Breast epithelium (tissue), 4 donors: ENCODE measurements at regions not wholly inside any gene's neighbourhood (a gene's known extent, or its start where the extent isn't known, plus 50 kb on each side); places are given as distances from the start of the nearest gene placed in this dataset.

Experiments
- DNase-seq, 2 donors: peaks; one replicate each; pipeline ENCODE4 v3.0.0-alpha.2; 2019; ENCODE audit warnings: low spot score in 2 of 2
- H3K27ac ChIP-seq, 2 donors: fragments of 200-600 bp; sonication (generic) in 1 of 2; one replicate each; pipeline ENCODE4 v1.5.1; 2016 to 2019; ENCODE audit warnings: mild to moderate bottlenecking in 1 of 2
- H3K27me3 ChIP-seq, 2 donors: fragments of 200-600 bp; sonication (generic) in 1 of 2; one replicate each; pipeline versions ENCODE4 v1.5.1 to v1.6.0; 2017 to 2019; ENCODE audit warnings: control low read depth in 1 of 2, mild to moderate bottlenecking in 1 of 2
- H3K36me3 ChIP-seq: fragments of 200-600 bp; one replicate; pipeline ENCODE4 v1.5.1; 2019
- H3K4me1 ChIP-seq, 2 donors: fragments of 200-600 bp; sonication (generic); one replicate each; pipeline ENCODE4 v1.5.1; 2016 to 2019; ENCODE audit warnings: control low read depth in 1 of 2
- H3K4me3 ChIP-seq, 3 donors: fragments of 200-600 bp; sonication (generic); 1 replicate in 2 of 3; 2 replicates in 1 of 3; pipeline ENCODE4 v1.5.1; 2016 to 2019; ENCODE audit warnings: mild to moderate bottlenecking in 3 of 3, moderate library complexity in 2 of 3
- H3K9me3 ChIP-seq, 2 donors: fragments of 200-600 bp; sonication (generic) in 1 of 2; one replicate each; pipeline ENCODE4 v1.5.1; 2016 to 2019; ENCODE audit warnings: control low read depth in 1 of 2
- CTCF ChIP-seq, 3 donors: fragments of 450-650 bp; IDR thresholded peaks; one replicate each; pipeline ENCODE4 v1.5.1; 2016 to 2017; ENCODE audit warnings: antibody characterized with exemption in 3 of 3, mild to moderate bottlenecking in 3 of 3, moderate library complexity in 3 of 3
- POLR2A ChIP-seq: fragments of 450-650 bp; IDR thresholded peaks from one replicate; pipeline ENCODE4 v1.6.1; 2016; ENCODE audit warnings: antibody characterized with exemption, mild to moderate bottlenecking, moderate library complexity
- POLR2AphosphoS5 ChIP-seq, 3 donors: sonication (generic); formaldehyde crosslinking; IDR thresholded peaks; one replicate each; pipeline ENCODE4 v1.6.1; 2017; ENCODE audit warnings: antibody characterized with exemption in 3 of 3
- intact Hi-C: fragments of 100-400 bp; cut with DNase I; formaldehyde crosslinking; loops from one replicate; pipeline ENCODE4 v1.15.1; 2023; ENCODE audit warnings: low total_unique reads

GRCh38 chr6:145026267-145026679 lies 709.0 kb downstream of the EPM2A start:
- intact Hi-C loops = no loop called here
- TF ChIP-seq CTCF (IDR thresholded peaks at IDR 0.05) (no peak), POLR2AphosphoS5 (IDR thresholded peaks at IDR 0.05) (no peak), POLR2A (no peak)
- Histone ChIP-seq H3K4me3 (no peak overlapping the region), H3K9me3 (no peaks in the 10 kb centered on the region), H3K27me3 (no peaks in the 10 kb centered on the region), H3K27ac (no peak overlapping the region), H3K36me3 (no peaks in the 10 kb centered on the region), H3K4me1 (no peaks in the 10 kb centered on the region)
- no peak for DNase-seq

DNA sequence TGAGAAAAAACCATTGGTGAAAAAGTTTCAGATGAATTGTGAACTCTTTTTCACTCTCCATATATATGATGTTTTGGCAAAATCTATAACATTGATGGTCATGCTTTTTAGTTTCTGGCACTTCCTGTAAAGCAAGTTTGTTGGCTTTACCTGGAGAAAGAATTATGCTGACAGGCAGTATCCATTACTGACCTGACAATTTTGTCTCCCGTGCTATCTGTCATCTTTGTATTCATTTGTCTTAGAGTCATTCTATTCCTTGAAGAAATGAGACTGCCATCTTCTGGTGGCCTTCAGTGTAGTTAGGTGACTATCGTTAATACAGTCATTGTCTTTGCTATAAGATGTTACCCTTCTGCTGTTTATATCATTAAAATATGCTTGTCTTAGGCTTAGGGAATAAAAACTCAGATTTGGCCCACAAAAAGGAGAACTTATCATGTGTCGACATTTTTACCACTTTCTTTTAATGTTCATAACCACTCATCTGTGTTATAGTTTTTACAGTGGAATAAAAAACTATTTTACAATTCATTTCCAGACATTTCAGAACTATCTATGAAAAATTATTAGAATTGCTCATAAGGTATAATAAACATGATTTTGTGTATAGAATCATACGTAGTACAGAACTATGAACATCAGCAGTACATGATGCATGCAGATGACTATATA lies 707.0 kb downstream of the EPM2A start:
- H3K36me3 ChIP-seq = no peaks in the 10 kb centered on the region
- intact Hi-C loops = no loop called here
- no peak overlapping the region for H3K4me3 ChIP-seq
- H3K27ac ChIP-seq = no peak overlapping the region
- no peaks in the 10 kb centered on the region for H3K4me1 ChIP-seq
- H3K27me3 ChIP-seq = no peaks in the 10 kb centered on the region
- no peak for DNase-seq
- no peak for TF ChIP-seq POLR2A
- peak in 2 of 3 donors; percentile 44 to 55 for TF ChIP-seq CTCF (IDR thresholded peaks at IDR 0.05)
- H3K9me3 ChIP-seq = no peaks in the 10 kb centered on the region

DNA sequence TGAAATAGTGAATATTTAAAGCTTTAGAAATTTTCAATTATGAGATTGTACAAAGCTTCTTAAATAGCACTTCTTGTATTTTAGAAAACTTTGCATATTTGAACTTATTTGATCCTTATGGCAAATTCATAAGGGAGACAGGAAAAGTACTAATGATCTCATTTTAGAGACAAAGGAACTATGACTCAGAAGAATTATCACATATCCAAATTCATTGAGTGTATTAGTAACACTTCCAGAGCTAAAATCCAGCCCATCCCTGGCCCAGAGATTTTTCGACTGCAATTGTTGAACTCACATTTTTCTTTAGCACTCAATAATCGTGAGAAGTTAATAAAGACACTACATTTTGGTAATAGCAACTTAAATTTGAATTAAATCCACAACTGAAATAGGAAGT lies 704.3 kb downstream of the EPM2A start:
- Histone ChIP-seq H3K9me3 (no peaks in the 10 kb centered on the region), H3K4me1 (no peaks in the 10 kb centered on the region), H3K27ac (no peak overlapping the region), H3K4me3 (no peak overlapping the region), H3K36me3 (no peaks in the 10 kb centered on the region), H3K27me3 (no peaks in the 10 kb centered on the region)
- intact Hi-C loops = no loop called here
- DNase-seq = no peak
- TF ChIP-seq POLR2AphosphoS5 (IDR thresholded peaks at IDR 0.05) (no peak), CTCF (IDR thresholded peaks at IDR 0.05) (no peak), POLR2A (no peak)

DNA sequence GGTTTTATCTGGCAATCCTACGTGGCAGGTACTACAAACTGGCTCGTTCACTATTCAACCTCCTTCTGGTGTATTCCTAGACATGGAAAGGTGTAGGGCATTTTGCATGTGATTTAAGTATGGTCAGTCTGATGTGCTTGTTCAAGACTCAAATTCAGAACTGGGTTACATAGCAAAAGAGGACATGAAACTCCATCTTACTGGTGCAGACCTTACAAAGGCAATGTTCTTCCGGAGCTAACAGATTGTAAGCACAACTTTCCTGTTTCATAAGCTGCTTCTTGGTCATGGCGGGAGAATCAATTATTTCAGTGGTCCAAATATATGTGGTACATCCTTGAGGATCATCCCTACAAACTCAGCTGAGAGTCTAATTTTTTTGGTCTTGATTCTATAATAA lies 703.4 kb downstream of the EPM2A start:
- Histone ChIP-seq H3K4me3 (no peak overlapping the region), H3K9me3 (no peaks in the 10 kb centered on the region), H3K27ac (no peak overlapping the region), H3K27me3 (no peaks in the 10 kb centered on the region), H3K4me1 (no peaks in the 10 kb centered on the region), H3K36me3 (no peaks in the 10 kb centered on the region)
- TF ChIP-seq POLR2A (no peak), POLR2AphosphoS5 (IDR thresholded peaks at IDR 0.05) (no peak), CTCF (IDR thresholded peaks at IDR 0.05) (no peak)
- DNase-seq = no peak
- intact Hi-C loops = no loop called here

DNA sequence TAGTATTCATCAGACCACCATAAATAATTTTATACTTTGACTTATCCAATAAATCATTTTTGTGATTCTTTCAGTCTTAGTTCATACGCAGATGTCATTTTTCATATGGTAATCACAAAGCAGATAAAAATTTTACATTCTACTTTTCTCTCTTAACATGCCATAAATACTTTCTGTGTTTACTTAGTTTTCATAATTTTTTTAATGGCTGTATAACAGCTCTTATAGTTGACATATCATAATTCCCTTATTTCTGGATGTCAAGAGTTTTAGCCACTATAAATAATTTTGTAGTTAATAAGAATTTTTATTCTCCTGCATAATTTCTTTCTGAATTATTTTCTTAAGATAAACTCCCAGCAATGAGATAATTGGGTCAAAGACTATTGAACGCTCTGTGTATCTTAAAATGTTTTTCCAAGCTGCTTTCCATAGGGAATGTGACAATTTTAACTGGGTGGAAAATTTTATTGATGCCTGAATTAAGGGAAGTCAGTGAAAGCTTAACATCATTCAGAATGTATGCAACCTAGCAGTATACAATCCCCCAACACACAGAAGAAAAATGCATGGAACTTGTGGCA lies 702.7 kb downstream of the EPM2A start:
- TF ChIP-seq POLR2A (no peak), CTCF (IDR thresholded peaks at IDR 0.05) (no peak), POLR2AphosphoS5 (IDR thresholded peaks at IDR 0.05) (no peak)
- no peak overlapping the region for H3K27ac ChIP-seq
- no peak overlapping the region for H3K4me3 ChIP-seq
- no peaks in the 10 kb centered on the region for H3K9me3 ChIP-seq
- intact Hi-C loops = no loop called here
- no peaks in the 10 kb centered on the region for H3K36me3 ChIP-seq
- no peak for DNase-seq
- H3K4me1 ChIP-seq = no peaks in the 10 kb centered on the region
- H3K27me3 ChIP-seq = no peaks in the 10 kb centered on the region
